GM19397 (cell line): ENCODE measurements at regions not wholly inside any gene's neighbourhood (a gene's known extent, or its start where the extent isn't known, plus 50 kb on each side); places are given as distances from the start of the nearest gene placed in this dataset.

ENCODE experiments used
- ATAC-seq: cut with Tn5 transposase; IDR thresholded peaks from one replicate; pipeline ENCODE4 v1.9.1; 2021; ENCODE audit warnings: mild to moderate bottlenecking, moderate library complexity; ENCODE audit not compliant: unreplicated experiment

DNA sequence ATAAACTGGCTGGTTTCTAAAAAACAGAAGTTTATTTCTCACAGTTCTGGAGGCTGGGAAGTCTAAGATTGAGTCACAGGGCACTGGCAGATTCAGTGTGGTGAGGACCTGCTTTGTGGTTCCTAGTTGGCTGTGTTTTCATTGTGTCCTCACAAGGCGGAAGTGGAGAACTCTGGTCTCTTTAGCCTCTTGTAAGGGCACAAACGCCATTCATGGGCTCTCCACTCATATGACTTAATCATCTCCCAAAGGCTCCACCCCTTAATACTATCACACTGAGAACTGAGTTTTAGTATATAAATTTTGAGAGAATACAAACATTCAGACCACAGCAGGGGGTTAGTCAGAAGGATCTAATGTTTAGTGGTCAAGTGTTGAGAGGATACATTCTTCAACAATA is 208.2 kb downstream of the SEC61B start:
- no peak for ATAC-seq

GRCh38 chr9:99431103-99431502 is 209.0 kb downstream of the SEC61B start:
- no peak for ATAC-seq

GRCh38 chr9:99432075-99432474 is 210.0 kb downstream of the SEC61B start:
- ATAC-seq = no peak

DNA sequence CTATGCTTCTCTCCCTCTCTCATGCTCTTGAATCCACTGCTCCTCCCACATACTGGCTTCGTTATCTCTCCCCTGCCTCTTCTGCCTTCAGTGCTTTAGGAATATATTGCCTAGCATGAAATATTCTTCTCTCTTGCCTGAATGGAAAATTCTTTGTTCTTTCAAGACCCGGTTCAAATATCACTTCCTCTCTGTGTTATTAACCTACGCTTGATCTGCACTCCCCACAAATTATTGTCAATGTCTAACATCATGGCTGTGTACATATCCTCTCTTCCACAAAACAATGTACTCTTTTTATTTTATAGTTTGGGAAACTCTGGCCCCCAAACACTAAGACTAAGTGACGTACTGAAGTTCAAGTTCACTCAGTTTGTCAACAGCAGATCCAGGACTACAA is 211.0 kb downstream of the SEC61B start:
- ATAC-seq = no peak

DNA sequence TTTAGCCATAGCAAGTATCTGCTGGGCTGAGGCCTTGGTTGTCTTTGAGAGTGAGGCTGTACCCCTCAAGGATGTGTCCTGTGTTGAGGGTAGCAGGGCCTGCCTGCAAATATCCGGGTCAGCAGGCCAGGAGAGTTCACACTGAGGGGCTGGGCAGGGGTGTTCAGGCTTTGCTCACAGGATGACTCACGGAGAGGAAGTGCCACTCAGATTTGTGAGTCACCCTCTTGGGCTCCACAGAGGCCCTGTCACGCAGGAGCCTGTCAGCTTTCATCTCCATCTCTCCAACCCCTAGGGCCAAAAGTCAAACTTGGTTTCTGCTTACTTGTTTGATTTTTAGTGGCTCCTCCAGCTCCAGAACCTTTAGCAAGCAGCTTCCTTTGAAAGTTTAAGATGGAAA is 211.5 kb downstream of the SEC61B start:
- ATAC-seq = peak; percentile 97

DNA sequence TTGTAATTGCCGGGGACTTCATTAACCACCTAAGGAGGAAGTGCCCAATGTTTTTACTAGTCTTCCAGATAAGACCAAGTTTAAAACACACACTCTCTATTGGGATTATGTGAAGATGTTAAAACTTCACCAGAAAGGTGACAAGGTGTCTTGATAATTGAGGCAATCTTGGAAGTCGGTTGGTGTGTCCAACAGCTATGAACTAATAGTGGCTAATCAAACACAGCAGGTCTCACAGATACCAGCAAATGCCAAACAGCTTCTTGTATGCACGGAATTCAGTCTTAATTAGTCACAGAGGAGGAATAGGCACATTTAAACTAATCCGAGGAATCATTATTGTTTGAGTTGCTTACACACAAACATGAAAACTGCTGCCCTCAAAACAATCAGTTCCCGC is 214.5 kb downstream of the SEC61B start:
- no peak for ATAC-seq

DNA sequence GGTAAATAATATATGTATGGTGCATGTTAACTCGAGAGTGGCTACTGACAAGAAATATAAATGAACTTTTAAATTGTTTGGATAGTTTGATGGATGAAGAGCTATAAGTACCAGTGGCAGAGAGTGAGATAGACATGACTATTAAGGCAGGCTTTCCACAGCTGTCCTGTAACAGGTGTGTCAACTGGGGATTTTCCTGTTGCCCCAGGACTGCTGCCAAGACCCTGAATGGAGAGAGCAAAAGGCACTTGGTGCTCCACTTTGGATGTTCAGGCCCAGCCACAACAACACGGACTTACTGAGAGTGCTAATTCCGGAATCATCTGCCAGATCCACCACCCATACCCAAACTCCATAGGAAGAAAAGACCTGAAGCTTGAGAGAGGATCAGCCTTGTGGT is 215.1 kb downstream of the SEC61B start:
- ATAC-seq = no peak

- no peak for ATAC-seq
These were observed 216.5 kb downstream of the SEC61B start for GRCh38 chr9:99438596-99438995.

DNA sequence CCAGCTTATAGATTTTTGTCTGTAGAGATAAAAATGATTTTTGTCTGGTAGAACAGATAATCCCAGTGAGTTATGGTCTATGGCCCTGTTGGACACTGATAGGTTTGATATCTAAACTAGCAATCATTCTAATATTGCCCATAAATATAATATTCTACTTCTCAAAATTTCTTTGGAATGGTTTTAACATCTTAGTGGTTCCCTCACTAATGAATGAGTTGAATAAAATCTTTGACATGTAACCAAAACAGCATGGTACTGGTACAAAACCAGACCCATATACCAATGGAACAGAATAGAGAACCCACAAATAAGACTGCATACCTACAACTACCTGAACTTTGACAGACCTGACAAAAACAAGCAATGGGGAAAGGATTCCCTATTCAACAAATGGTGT is 219.7 kb downstream of the SEC61B start:
- ATAC-seq = no peak

DNA sequence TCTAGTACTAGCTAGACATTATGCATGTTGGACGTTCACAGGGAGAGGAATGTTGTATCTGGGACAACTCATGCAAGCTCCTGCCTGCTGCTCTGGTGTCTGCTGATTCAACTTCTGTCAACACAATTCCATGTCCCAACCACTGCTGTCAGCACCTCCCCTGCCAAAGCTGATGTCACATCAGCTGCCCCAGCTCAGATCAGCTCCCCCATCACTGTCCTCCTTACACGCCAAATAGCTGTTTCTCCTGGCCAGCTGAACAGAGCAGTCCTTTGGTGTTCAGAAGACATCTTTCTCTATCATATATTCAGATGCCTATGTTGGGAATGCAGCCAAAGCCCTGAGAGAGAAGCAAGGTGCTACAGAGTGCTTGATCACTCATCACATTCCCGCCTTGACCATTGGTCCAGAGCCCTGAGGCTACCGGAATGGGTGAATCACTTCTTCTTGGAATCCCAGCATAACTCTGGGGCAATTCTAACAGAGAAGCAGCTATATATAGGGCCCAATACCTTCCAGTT is 223.3 kb downstream of the SEC61B start:
- ATAC-seq = no peak

GRCh38 chr9:99445920-99446319 is 223.8 kb downstream of the SEC61B start:
- no peak for ATAC-seq

GRCh38 chr9:99447951-99448350 is 225.9 kb downstream of the SEC61B start:
- ATAC-seq = no peak

GRCh38 chr9:99449726-99450125 is 227.6 kb downstream of the SEC61B start:
- no peak for ATAC-seq

GRCh38 chr9:99451112-99451606 is 229.1 kb downstream of the SEC61B start:
- no peak for ATAC-seq

- no peak for ATAC-seq
These were observed 235.3 kb downstream of the SEC61B start for GRCh38 chr9:99457406-99457805.

GRCh38 chr9:99457981-99458380 is 235.9 kb downstream of the SEC61B start:
- no peak for ATAC-seq

DNA sequence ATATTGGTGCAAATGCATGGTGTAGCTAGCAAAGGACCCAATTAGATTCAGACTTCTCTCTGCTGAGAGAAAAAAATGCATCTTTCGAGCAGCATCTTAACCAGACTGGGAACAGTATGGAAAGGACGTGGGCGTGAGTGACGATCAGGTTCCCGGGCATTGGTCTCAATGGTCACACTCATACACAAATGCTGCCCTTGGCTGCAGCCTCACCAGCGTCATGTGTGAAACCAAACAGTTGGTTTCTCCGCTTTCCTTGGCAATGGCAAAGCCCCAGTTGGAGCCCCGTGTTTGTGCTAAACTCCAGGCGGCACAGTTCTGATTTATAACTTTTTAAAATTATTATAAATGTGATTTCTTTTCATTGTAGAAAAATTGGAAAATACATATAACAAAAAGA is 237.8 kb downstream of the SEC61B start:
- no peak for ATAC-seq

GRCh38 chr9:99463131-99463530 is 241.0 kb downstream of the SEC61B start:
- no peak for ATAC-seq

DNA sequence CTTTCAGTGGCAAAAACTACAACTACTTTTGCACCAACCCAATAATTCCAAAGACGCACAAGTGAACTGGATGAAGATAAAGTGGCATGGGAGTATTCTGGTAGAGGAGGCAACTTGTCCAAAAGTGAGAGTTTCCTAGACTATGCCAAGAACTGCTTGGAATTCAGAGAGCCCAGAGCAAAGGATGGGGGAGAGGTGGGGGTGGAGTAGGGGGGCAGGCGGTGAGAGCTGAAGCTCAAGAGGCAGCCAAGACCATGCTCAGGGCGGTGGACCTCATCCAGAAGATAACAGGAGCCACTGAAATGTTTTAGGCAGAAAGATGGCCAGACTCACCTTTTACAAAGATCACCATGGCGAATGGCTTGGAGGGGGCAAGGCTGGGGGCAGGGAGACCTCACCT is 242.5 kb downstream of the SEC61B start:
- ATAC-seq = no peak

DNA sequence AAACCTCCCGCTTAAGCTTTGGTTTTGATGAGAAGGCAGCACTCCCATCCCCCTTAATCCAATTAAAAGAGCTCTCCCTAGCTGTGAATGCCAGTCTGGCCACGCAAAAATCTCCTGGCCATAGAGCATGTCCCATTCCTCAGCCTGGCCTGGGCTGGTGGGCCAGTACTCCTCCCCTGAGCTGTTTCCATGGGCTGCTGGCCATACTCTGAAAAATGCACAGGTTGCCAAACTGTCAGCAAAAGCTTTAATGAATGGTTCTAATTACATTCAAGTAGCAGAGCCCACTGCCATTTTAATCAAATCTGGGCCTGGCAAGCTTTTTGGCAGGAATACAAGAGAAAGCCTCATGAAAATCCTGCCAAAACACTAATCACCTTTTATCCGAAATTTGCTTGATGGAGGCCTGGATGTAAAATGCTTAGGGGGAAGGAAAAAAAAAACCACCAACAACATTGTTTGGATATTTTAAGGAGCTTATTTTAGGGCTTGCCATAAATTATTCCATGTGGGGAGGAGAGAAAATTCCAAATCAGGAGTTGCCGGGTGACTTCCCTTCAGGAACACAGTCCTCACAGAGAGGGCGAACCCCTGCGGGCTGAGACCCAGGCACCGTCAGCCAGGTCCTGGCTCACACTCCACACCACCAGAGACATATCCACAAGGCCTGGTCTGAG is 243.3 kb downstream of the SEC61B start:
- no peak for ATAC-seq

GRCh38 chr9:99466104-99466503 is 244.0 kb downstream of the SEC61B start:
- no peak for ATAC-seq

- ATAC-seq = no peak
These were observed 244.7 kb downstream of the SEC61B start for GRCh38 chr9:99466781-99467180.

GRCh38 chr9:99471033-99471432 is 249.0 kb downstream of the SEC61B start:
- no peak for ATAC-seq
